ENCODE measurements at regions not wholly inside any gene's neighbourhood (a gene's known extent, or its start where the extent isn't known, plus 50 kb on each side); places are given as distances from the start of the nearest gene placed in this dataset.

GRCh38 chr14:42200957-42201356 is 594.3 kb downstream of the LRFN5 start:
- DNase-seq (ENCODE audit: low spot score): no peak

DNA sequence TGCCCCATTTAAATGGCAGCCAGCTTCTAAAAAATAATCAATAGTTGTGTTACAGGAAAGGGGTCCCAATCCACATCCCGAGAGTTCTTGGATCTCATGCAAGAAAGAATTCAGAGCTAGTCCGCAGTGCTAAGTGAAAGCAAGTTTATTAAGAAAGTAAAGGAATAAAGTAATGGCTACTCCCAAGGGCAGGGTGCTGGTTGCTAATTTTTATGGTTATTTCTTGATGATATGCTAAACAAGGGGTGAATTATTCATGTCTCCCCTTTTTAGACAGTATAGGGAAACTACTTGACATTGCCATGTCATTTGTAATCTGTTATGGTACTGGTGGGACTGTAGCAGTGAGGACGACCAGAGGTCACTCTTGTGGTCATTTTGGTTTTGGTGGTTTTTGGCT is 591.3 kb downstream of the LRFN5 start:
- no peak for DNase-seq (ENCODE audit: low spot score)

GRCh38 chr14:42192738-42193653 is 586.3 kb downstream of the LRFN5 start:
- DNase-seq (ENCODE audit: low spot score): peak; percentile 83

DNA sequence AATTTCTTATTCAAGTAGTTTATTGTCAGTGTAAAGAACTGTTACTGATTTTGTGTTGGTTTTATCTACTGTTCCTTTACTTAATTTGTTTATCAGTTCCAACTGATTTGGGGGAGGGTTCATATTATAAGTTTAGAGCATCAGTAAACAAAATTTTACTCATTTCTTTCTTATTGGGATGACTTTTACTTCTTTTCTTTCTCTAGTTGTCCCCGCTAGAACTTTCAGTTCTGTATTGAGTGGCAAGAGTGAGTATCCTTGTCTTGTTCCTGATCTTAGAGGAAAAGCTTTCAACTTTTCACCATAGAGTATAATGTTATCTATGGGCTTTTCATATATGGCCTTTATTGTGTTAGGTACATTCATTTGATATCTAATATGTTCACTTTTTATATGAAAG is 584.1 kb downstream of the LRFN5 start:
- DNase-seq (ENCODE audit: low spot score): no peak

GRCh38 chr14:42187846-42188245 is 581.2 kb downstream of the LRFN5 start:
- no peak for DNase-seq (ENCODE audit: low spot score)

DNA sequence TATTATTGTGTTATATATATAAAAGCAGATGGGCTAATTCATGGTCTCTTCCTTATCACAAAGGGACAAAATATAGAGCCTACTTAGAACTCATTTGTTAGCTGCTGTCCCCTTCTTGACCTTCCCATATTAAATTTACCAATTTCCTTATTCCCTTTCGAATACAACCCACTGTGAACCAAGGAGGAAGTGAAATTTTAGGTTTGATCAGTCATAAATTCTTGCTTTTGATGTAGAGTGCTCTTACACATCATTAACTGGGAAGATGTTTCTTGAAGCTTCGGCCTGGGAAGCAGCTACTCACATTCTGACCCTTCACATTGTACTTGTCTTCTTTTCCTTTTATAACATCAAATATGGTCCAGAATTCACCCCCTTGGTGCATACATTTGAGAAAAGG is 579.0 kb downstream of the LRFN5 start:
- no peak for DNase-seq (ENCODE audit: low spot score)

GRCh38 chr14:42174357-42174756 is 567.7 kb downstream of the LRFN5 start:
- DNase-seq (ENCODE audit: low spot score): no peak

- no peak for DNase-seq (ENCODE audit: low spot score)
These were observed 566.5 kb downstream of the LRFN5 start for GRCh38 chr14:42173206-42173605.

DNA sequence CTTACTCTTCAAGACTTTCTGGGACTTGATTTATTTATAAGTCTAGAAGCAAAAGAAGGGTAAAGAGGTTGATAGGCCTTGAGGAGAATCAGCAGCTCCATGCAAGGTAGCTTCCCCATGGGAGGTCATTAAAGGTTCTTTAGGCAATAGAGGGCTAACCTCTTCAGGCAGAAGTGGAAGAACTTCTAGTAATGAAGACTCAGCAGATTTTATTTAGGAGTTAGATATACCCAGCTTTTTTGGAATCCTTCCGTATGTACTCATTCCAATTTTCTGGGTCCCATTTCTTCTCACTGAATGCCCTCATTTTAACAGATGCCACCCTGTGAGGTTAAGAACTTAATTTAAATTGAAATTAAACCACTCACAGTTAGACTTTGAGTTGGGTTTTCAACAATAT is 565.6 kb downstream of the LRFN5 start:
- DNase-seq (ENCODE audit: low spot score): no peak

GRCh38 chr14:42163136-42163535 is 556.5 kb downstream of the LRFN5 start:
- DNase-seq (ENCODE audit: low spot score): no peak

DNA sequence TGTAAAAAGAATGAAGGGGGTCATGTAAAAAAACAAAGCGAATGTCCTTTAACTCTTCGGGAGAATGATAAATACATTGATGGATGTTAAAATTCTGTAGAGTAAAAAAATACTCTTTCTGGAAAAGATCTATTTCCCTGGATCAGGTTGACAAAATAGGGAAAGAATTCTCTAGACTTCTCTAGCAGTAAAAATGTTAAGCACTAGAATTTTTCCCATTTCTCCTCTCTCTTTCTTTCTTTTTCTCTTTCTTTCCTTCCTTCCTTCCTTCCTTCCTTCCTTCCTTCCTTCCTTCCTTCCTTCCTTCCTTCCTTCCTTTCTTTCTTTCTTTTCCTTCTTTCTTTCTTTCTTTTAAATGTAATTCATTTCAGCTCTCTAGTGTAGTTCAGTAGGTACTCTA is 552.5 kb downstream of the LRFN5 start:
- no peak for DNase-seq (ENCODE audit: low spot score)

GRCh38 chr14:42149609-42150261 is 543.1 kb downstream of the LRFN5 start:
- DNase-seq (ENCODE audit: low spot score): no peak

DNA sequence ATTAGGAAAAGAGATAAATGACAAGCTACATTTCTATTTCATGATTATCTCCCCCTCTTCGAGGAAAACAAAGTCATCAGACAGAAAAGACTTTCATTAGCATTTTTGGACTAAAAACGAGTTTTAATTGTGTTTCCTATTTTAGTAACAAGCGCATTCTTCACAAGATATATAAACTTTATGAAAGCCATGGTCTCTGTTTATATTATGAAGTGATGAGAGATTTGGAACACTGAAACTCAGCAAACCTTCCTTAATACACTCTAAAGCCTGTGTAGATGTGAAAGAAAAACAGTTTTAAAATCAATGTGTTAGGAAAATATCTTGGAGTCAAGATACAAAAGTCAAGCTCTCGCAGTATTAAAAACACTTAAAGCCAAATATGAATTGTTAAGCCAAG is 539.1 kb downstream of the LRFN5 start:
- no peak for DNase-seq (ENCODE audit: low spot score)

DNA sequence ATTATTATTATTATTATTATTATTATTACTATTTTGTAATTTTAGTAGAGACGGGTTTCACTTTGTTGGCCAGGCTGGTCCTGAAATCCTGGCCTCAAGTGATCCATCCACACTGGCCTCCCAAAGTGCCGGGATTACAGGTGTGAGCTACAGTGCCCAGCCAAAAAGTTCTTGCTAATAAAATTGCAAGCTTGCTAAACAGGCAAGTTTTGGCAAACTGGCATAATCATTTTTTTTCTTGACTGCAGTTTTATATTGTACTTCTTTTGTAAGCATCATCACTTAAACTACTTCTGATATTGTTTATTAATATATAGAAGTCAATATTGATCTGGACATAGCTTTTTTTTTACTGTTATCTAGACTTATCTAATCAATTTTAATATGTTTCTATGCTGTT is 536.4 kb downstream of the LRFN5 start:
- no peak for DNase-seq (ENCODE audit: low spot score)

DNA sequence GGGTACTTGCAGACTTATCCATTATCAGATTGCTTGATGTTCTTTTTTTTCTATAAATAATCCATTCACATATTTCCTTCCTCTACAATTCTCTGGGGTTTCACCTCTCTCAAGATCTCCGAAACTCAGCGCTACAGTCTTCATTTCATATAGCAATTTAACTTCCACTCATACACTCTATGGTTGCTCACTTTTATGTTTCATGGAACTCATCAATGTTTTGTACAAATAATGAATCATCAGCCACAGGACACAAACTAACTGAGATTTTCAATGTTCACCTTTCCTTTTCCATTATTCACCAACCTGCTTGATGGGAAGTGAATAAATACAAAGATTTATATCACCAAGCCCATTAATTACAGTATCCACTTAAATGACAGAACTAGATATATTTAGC is 534.7 kb downstream of the LRFN5 start:
- DNase-seq (ENCODE audit: low spot score): no peak

DNA sequence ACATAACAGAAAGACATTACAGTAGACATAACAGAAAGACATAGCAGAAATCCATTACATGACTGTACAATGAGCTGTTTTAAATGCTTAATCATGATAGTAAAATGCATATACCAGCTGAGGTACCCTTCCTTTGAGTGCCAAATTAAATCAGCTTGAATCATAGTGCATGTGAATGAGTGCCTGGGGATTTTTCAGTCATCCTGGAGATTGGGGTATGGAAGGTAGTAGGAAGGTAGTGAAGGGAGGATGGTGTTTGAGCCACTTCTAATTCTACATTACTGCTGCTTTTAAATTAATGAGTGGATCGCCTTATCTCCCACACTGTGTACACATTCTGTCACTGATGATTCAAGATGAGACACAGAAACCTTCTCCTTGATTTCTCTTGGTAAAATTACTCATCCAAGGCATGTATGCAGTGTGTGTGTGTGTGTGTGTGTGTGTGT is 534.2 kb downstream of the LRFN5 start:
- peak; percentile 86 for DNase-seq (ENCODE audit: low spot score)

DNA sequence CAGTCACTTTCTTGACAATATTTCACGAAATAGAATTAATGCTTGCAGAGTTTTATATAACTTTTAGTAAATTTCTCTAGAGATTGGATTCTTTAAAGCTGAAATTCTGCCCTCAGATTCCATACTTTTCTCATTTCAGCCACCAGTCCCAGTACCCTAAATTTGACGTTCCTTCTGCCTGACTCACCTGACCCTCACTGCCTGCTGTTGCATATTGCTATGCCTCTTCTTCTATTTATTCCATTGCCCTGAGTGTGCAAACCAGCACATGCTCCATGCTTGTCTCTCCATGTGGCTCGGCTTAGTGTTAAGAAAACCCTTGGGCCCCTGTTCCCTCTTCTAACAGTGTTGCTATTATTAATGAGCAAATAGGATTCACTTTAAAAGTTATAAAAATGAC is 533.3 kb downstream of the LRFN5 start:
- no peak for DNase-seq (ENCODE audit: low spot score)

GRCh38 chr14:42138406-42138805 is 531.7 kb downstream of the LRFN5 start:
- DNase-seq (ENCODE audit: low spot score): no peak

DNA sequence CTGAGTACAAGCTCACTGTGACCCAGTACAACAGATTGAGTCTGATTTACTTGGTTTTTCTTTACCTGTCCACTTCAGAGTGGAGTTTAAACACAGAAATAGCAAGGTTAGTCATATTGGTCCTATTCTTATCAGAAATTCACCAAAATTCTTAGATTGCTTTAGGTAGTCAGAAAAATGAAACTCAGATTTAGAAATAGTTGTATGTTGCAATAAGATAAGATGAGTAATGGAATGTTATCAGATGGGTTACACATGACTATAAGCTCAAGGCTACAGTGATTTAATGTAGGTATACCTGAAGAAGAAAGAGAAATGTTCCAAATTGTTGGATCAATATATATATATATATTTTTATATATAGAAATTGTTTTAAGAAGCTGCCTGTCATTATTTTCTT is 524.1 kb downstream of the LRFN5 start:
- DNase-seq (ENCODE audit: low spot score): no peak

GRCh38 chr14:42123526-42123925 is 516.9 kb downstream of the LRFN5 start:
- no peak for DNase-seq (ENCODE audit: low spot score)

DNA sequence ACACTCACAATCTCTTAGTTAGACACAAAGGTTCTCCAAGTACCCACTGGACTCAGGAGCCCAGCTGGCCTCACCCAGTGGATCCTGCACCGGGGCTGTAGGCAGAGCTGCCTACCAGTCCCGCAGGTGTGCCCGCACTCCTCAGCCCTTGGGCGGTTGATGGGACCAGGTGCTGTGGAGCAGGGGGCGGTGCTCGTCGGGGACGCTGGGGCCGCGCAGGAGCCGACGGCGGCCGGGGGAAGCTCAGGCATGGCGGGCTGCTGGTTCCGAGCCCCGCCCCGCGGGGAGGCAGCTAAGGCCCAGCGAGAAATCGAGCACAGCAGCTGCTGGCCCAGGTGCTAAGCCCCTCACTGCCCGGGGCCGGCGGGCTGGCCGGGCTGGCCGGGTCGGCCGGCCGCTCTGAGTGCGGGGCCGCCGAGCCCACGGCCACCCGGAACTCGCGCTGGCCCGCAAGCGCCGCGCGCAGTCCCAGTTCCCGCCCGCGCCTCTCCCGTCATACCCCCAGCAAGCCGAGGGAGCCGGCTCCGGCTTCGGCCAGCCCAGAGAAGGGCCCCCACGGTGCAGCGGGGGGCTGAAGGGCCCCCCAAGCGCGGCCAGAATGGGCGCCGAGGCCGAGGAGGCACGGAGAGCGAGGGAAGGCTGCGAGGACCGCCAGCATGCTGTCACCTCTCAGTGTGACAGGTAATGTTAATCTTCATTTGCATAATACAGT is 506.8 kb downstream of the LRFN5 start:
- no peak for DNase-seq (ENCODE audit: low spot score)

- no peak for DNase-seq (ENCODE audit: low spot score)
These were observed 505.4 kb downstream of the LRFN5 start for GRCh38 chr14:42112108-42112507.

GRCh38 chr14:42111355-42111754 is 504.7 kb downstream of the LRFN5 start:
- DNase-seq (ENCODE audit: low spot score): no peak

Data from kidney tubule cell (primary cell).